Stimulated activated memory B cell treated with anti-CD40 and anti-IgM and Interleukin-4, amounts not matched to agents 10 μg/mL and 1 μg/mL and 100 μg/mL, for 72 hours (primary cell): ENCODE measurements at regions not wholly inside any gene's neighbourhood (a gene's known extent, or its start where the extent isn't known, plus 50 kb on each side); places are given as distances from the start of the nearest gene placed in this dataset.

Source experiments
- ATAC-seq: fragments of 150-1000 bp; cut with Tn5 transposase; 2 replicates; pipeline ENCODE4 v1.10.0; 2021
- H3K27ac Mint-ChIP-seq: one replicate; pipeline ENCODE4 v1.8.0; 2022; ENCODE audit warnings: mild to moderate bottlenecking, mixed read lengths
- H3K27me3 Mint-ChIP-seq: one replicate; pipeline ENCODE4 v1.8.0; 2022; ENCODE audit warnings: mixed read lengths
- H3K36me3 Mint-ChIP-seq: one replicate; pipeline ENCODE4 v1.8.0; 2022; ENCODE audit warnings: mixed read lengths
- H3K4me1 Mint-ChIP-seq: one replicate; pipeline ENCODE4 v1.8.0; 2022; ENCODE audit warnings: mixed read lengths
- H3K4me3 Mint-ChIP-seq: one replicate; pipeline ENCODE4 v1.8.0; 2022; ENCODE audit warnings: mild to moderate bottlenecking, moderate library complexity, mixed read lengths
- H3K9me3 Mint-ChIP-seq: one replicate; pipeline ENCODE4 v1.8.0; 2022; ENCODE audit warnings: mixed read lengths

DNA sequence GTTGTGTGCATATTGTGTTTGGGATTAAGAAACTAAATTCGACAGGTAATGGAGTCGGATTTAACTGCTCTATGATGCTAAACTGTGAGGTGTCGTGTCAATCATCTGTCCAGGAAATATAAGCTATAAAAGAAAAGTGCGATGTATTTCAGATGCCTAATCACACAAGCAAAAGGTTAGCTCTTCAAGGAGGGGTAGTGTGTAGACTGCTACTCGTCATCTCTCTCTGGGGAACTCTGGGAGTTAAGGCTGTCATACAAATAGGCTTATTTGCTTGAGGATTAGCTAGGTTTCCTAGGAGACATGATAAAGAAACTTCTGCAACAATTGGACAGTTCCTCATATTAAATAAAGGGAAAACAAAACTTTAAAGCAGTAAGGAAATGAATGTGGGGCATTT, 462.1 kb downstream of the OLFM4 start:
- no peaks in the 10 kb centered on the region for H3K4me1 Mint-ChIP-seq
- H3K4me3 Mint-ChIP-seq: no peak overlapping the region
- no peak overlapping the region for H3K27ac Mint-ChIP-seq
- no peak for ATAC-seq
- no peaks in the 10 kb centered on the region for H3K36me3 Mint-ChIP-seq
- peaks cover 7% of the 10 kb centered on the region for H3K9me3 Mint-ChIP-seq
- H3K27me3 Mint-ChIP-seq: no peaks in the 10 kb centered on the region

DNA sequence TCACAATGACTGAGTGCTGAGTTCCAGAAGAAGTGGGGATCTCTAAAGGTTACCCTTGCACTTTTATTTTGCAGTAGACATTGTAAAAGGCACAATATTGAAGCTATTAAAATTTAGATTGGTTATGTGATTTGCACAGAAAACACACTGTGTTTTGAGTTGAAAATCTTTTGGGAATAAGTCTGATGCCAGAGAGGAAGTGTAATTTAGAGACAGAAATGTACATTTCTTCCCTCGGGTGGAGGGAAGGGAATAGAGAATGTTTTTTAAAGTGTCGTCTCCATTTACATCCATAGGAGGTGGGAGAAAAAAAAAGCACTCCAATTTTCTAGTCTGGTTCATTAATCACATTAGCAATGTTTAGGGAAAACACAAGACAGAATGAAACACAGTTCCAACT, 465.8 kb downstream of the OLFM4 start:
- no peaks in the 10 kb centered on the region for H3K4me1 Mint-ChIP-seq
- no peaks in the 10 kb centered on the region for H3K36me3 Mint-ChIP-seq
- H3K4me3 Mint-ChIP-seq: no peak overlapping the region
- H3K27me3 Mint-ChIP-seq: no peaks in the 10 kb centered on the region
- H3K27ac Mint-ChIP-seq: no peak overlapping the region
- H3K9me3 Mint-ChIP-seq: peaks cover 9% of the 10 kb centered on the region
- ATAC-seq: no peak

DNA sequence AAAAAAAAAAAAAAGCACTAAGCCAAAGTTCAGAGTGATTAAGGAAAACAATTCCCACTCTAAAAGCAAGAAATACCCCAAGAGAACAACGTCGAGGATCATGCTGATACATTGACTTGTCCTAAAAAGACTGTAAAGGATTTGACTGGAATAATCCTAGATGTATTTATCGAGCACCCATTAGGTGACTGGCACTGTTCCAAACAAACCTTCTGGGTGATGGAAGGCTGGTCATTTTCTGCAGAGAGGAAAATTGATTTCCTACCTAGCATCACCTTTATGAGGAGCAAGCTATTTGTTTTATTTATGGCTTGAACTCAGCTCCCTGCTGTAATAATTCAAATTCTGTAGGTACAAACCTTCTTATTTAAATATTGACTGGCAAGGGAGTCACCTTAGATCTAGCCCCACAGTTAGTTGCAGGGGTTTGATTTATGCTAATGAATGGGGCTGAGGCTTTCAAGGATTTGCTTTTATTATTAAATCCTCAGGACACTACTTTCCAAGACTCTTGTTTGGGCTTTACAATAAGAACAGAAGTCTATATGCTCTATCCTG, 471.0 kb downstream of the OLFM4 start:
- ATAC-seq: no peak
- H3K9me3 Mint-ChIP-seq: peaks cover 7% of the 10 kb centered on the region
- H3K4me3 Mint-ChIP-seq: no peak overlapping the region
- no peaks in the 10 kb centered on the region for H3K36me3 Mint-ChIP-seq
- no peaks in the 10 kb centered on the region for H3K27me3 Mint-ChIP-seq
- H3K27ac Mint-ChIP-seq: no peak overlapping the region
- H3K4me1 Mint-ChIP-seq: no peaks in the 10 kb centered on the region

- Mint-ChIP-seq H3K4me3 (no peak overlapping the region), H3K36me3 (no peaks in the 10 kb centered on the region), H3K27ac (no peak overlapping the region), H3K4me1 (no peaks in the 10 kb centered on the region), H3K9me3 (peaks cover 7% of the 10 kb centered on the region), H3K27me3 (no peaks in the 10 kb centered on the region)
- ATAC-seq: no peak
These were observed 472.8 kb downstream of the OLFM4 start for GRCh38 chr13:53501387-53501786.

- no peaks in the 10 kb centered on the region for H3K27me3 Mint-ChIP-seq
- H3K4me1 Mint-ChIP-seq: no peaks in the 10 kb centered on the region
- H3K36me3 Mint-ChIP-seq: no peaks in the 10 kb centered on the region
- no peak for ATAC-seq
- H3K27ac Mint-ChIP-seq: no peak overlapping the region
- no peak overlapping the region for H3K4me3 Mint-ChIP-seq
- H3K9me3 Mint-ChIP-seq: peaks cover 2% of the 10 kb centered on the region
These were observed 479.1 kb downstream of the OLFM4 start for GRCh38 chr13:53507741-53508140.

- no peak overlapping the region for H3K27ac Mint-ChIP-seq
- H3K27me3 Mint-ChIP-seq: no peaks in the 10 kb centered on the region
- no peaks in the 10 kb centered on the region for H3K36me3 Mint-ChIP-seq
- ATAC-seq: no peak
- H3K4me3 Mint-ChIP-seq: no peak overlapping the region
- H3K9me3 Mint-ChIP-seq: peaks cover 5% of the 10 kb centered on the region
- no peaks in the 10 kb centered on the region for H3K4me1 Mint-ChIP-seq
These were observed 484.0 kb downstream of the OLFM4 start for GRCh38 chr13:53512635-53513034.

DNA sequence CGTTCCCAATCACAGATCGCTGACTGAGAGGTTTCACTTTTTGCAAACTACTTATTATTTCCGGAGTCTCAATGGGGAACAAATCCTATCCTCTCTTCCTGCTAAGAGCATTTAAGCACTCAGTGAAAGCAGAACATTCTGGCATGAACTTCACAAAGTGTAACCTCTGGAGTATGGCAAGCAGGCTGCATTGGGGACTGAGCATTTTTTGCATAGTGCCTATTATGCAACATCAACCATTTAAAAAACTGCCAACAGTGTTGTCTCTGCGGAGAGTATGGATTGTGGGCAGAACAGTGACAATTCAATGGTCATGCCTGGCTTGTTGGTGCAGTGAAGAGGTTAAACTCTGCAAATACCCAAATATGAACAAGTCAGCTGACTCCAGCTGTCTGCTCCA, 484.6 kb downstream of the OLFM4 start:
- H3K9me3 Mint-ChIP-seq: peaks cover 4% of the 10 kb centered on the region
- H3K4me3 Mint-ChIP-seq: no peak overlapping the region
- ATAC-seq: no peak
- H3K4me1 Mint-ChIP-seq: no peaks in the 10 kb centered on the region
- H3K27ac Mint-ChIP-seq: no peak overlapping the region
- H3K36me3 Mint-ChIP-seq: no peaks in the 10 kb centered on the region
- H3K27me3 Mint-ChIP-seq: no peaks in the 10 kb centered on the region

DNA sequence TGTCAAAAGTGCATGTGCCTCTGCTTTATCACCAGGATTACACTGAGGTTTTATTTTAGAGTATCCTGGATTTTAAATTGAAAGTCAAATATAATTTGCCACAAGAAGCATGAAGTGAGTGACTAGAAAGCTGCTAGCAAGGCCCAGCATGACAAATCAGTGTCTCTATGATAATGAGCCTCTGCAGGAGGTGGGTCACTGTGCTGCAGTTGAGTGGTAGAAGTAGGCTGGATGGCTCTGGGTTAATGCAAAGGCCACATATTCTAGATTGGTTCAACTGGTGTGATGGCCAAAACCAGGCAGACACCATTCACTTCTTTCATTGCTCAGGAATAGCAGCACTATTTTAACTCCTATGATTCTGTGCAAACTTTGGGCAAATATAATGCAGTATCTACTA, 491.5 kb downstream of the OLFM4 start:
- peaks cover 3% of the 10 kb centered on the region for H3K9me3 Mint-ChIP-seq
- H3K27me3 Mint-ChIP-seq: no peaks in the 10 kb centered on the region
- H3K36me3 Mint-ChIP-seq: no peaks in the 10 kb centered on the region
- ATAC-seq: no peak
- H3K27ac Mint-ChIP-seq: no peak overlapping the region
- no peak overlapping the region for H3K4me3 Mint-ChIP-seq
- H3K4me1 Mint-ChIP-seq: no peaks in the 10 kb centered on the region

DNA sequence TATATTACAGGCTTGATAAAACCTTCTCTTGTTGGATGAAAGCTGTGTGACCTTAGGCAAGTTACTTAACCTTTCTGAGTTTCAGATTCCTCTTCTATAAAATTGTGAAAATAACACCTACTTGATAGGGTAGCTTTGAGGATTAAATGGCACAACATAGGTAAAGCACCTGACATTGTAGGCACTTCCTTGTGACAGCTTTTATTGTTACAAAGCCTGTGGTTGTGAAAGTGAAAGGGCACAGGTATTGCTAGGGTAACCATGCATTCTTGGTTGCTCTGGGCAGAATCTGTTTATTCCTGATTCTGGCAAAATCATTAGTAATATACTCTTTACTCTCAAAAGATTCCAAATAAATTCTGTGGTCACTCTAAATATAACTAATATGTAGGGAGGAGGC, 493.4 kb downstream of the OLFM4 start:
- Mint-ChIP-seq H3K4me1 (no peaks in the 10 kb centered on the region), H3K27ac (no peak overlapping the region), H3K4me3 (no peak overlapping the region), H3K27me3 (no peaks in the 10 kb centered on the region), H3K9me3 (no peaks in the 10 kb centered on the region), H3K36me3 (no peaks in the 10 kb centered on the region)
- ATAC-seq: no peak

DNA sequence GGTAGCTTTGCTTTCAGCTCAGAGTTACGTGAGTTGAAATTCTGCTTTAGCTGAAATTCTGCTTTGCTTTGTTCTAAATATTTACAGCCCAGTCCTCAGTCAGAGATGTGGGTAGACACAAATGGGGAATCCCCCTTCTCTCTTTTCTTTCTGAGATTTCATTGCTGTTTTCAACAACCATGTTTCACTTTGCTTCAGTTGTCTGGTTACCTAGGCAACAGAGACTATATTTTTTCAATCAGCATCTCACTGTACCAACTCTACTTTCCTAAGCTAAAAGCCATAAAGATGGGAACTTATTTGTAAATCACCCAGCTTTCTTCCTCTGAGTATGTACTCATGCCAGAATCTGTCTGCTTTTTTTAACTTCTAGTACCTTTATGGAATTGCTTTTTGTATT, 509.0 kb downstream of the OLFM4 start:
- H3K27me3 Mint-ChIP-seq: no peaks in the 10 kb centered on the region

DNA sequence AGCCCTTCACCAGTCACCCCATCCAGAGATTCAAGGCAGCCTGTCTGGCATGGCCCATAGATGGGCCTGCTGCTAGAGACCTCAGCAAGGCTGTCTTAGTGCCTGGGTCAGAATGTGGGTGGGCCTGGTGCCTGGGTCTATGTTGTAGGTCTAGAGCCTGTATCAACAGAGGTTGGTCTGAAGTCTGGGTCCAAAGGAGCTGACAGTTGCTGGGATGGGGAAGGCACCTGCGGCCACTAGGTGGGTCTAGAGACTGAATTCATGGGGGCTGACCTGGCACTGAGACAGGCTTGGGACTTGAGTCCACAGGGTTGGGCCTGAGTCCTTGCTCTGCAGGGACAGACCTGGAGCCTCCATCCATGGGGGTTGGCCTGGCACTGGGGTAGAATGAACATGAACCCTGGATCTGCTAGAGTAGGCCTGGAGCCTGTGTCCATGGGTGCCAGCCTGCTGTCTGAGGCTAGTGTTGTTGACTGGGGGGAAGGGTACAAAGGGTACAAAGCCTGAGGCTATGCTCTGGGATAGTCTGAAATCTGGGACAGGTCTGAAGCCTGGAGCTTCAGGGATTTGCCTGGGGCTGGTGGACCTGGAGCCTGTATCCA, 516.8 kb downstream of the OLFM4 start:
- Mint-ChIP-seq H3K36me3 (no peaks in the 10 kb centered on the region), H3K9me3 (peaks cover 4% of the 10 kb centered on the region), H3K27me3 (no peaks in the 10 kb centered on the region), H3K4me3 (no peak overlapping the region), H3K4me1 (no peaks in the 10 kb centered on the region), H3K27ac (no peak overlapping the region)
- ATAC-seq: peak; percentile 27

More for the DNA sequence above, 509.0 kb downstream of the OLFM4 start:
- Mint-ChIP-seq H3K4me1 (no peaks in the 10 kb centered on the region), H3K27ac (no peak overlapping the region), H3K4me3 (no peak overlapping the region), H3K9me3 (peaks cover 8% of the 10 kb centered on the region), H3K36me3 (no peaks in the 10 kb centered on the region)
- ATAC-seq: no peak

GRCh38 chr13:53560556-53560955, 531.9 kb downstream of the OLFM4 start:
- Mint-ChIP-seq H3K27me3 (no peaks in the 10 kb centered on the region), H3K4me3 (no peak overlapping the region), H3K9me3 (peaks cover 7% of the 10 kb centered on the region), H3K4me1 (no peaks in the 10 kb centered on the region), H3K36me3 (no peaks in the 10 kb centered on the region), H3K27ac (no peak overlapping the region)
- ATAC-seq: no peak

GRCh38 chr13:53562419-53562818, 533.8 kb downstream of the OLFM4 start:
- ATAC-seq: no peak
- Mint-ChIP-seq H3K4me1 (no peaks in the 10 kb centered on the region), H3K27me3 (no peaks in the 10 kb centered on the region), H3K27ac (no peak overlapping the region), H3K4me3 (no peak overlapping the region), H3K36me3 (no peaks in the 10 kb centered on the region), H3K9me3 (peaks cover 7% of the 10 kb centered on the region)

- Mint-ChIP-seq H3K4me3 (no peak overlapping the region), H3K27me3 (no peaks in the 10 kb centered on the region), H3K4me1 (no peaks in the 10 kb centered on the region), H3K36me3 (no peaks in the 10 kb centered on the region), H3K27ac (no peak overlapping the region), H3K9me3 (peaks cover 3% of the 10 kb centered on the region)
- ATAC-seq: no peak
These were observed 539.9 kb downstream of the OLFM4 start for GRCh38 chr13:53568491-53568890.

DNA sequence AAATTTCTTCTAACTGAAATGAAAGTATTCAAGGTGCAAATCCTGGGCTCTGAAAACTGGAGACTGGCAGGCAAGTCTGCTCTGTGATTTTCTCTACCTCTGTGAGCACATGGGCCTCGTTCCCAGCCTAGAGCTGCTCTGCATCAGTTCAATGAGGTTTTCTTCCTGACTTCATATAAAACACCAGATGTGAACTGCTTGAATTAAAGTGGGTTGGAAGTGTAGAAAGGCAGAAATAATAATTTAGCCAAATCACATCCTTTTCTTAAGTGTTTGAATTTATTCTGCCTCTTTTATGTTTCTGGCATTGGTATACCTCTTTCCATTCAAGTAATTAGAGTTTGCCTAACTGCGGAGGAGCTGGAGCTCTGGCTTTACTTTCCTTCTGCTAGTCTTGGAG, 540.8 kb downstream of the OLFM4 start:
- Mint-ChIP-seq H3K27ac (no peak overlapping the region), H3K36me3 (no peaks in the 10 kb centered on the region)

GRCh38 chr13:53601113-53601512, 572.5 kb downstream of the OLFM4 start:
- Mint-ChIP-seq H3K4me1 (no peaks in the 10 kb centered on the region), H3K36me3 (no peaks in the 10 kb centered on the region), H3K9me3 (peaks cover 2% of the 10 kb centered on the region), H3K4me3 (no peak overlapping the region), H3K27me3 (no peaks in the 10 kb centered on the region), H3K27ac (no peak overlapping the region)
- no peak for ATAC-seq

More for the DNA sequence above, 540.8 kb downstream of the OLFM4 start:
- no peak overlapping the region for H3K4me3 Mint-ChIP-seq
- no peaks in the 10 kb centered on the region for H3K9me3 Mint-ChIP-seq
- no peaks in the 10 kb centered on the region for H3K27me3 Mint-ChIP-seq
- no peaks in the 10 kb centered on the region for H3K4me1 Mint-ChIP-seq
- no peak for ATAC-seq
